Panc1 (cell line): ENCODE measurements at regions not wholly inside any gene's neighbourhood (a gene's known extent, or its start where the extent isn't known, plus 50 kb on each side); places are given as distances from the start of the nearest gene placed in this dataset.

Experiments
- ATAC-seq: fragments of 200-7000 bp; cut with Tn5 transposase; 2 replicates; pipeline ENCODE4 v1.9.1; 2020; ENCODE audit warnings: mild to moderate bottlenecking, moderate library complexity
- BruUV-seq: library from RNA; stranded (reverse); fragments of 400-500 nt; replicated peaks from 2 replicates; lab custom pipeline; 2021; lab: Mats Ljungman, UMichigan
- CTCF ChIA-PET: fragments of 300-600 bp; sonication (Branson Sonifier 250); formaldehyde crosslinking; loops from one replicate; lab custom pipeline; 2022; ENCODE audit warnings: antibody characterized with exemption; lab: Charles Lee
- POLR2A ChIA-PET: fragments of 300-600 bp; sonication (Branson Sonifier 250); formaldehyde crosslinking; loops from one replicate; lab custom pipeline; 2022; ENCODE audit warnings: antibody characterized with exemption; lab: Charles Lee
- DNase-seq: peaks from one replicate; pipeline ENCODE4 v3.0.0-alpha.2; 2010; ENCODE audit warnings: low read depth, low spot score
- H3K27ac ChIP-seq: 2 replicates; pipeline ENCODE4 v1.5.1; 2011; ENCODE audit warnings: mild to moderate bottlenecking, low read length, inconsistent platforms
- H3K27me3 ChIP-seq: fragments of 200-500 bp; sonication (Bioruptor generic); 2 replicates; pipeline ENCODE4 v1.6.0; 2014; ENCODE audit warnings: low read length, inconsistent platforms; ENCODE audit not compliant: control insufficient read depth, insufficient read depth
- H3K36me3 ChIP-seq: fragments of 200-500 bp; sonication (Bioruptor generic); 2 replicates; pipeline ENCODE4 v1.5.1; 2014; ENCODE audit warnings: inconsistent platforms, mild to moderate bottlenecking, low read length, moderate library complexity; ENCODE audit not compliant: control insufficient read depth, insufficient read depth
- H3K4me1 ChIP-seq: 2 replicates; pipeline ENCODE4 v1.5.1; 2011; ENCODE audit warnings: inconsistent platforms, mild to moderate bottlenecking, low read length, moderate library complexity; ENCODE audit not compliant: control insufficient read depth, insufficient read depth
- H3K4me3 ChIP-seq, 2 experiments: 2 replicates each; pipeline ENCODE4 v1.5.1; 2011 to 2012; ENCODE audit warnings: low read depth in 2 of 2, low read length in 2 of 2, mild to moderate bottlenecking in 2 of 2, inconsistent platforms in 1 of 2, moderate library complexity in 1 of 2
- H3K9me3 ChIP-seq: fragments of 200-500 bp; sonication (Bioruptor generic); 2 replicates; pipeline ENCODE4 v1.5.1; 2014; ENCODE audit warnings: low read depth, mild to moderate bottlenecking, inconsistent platforms, low read length, moderate library complexity; ENCODE audit not compliant: control insufficient read depth, insufficient read depth
- CTCF ChIP-seq: fragments of 450-650 bp; IDR thresholded peaks from 2 replicates; pipeline ENCODE4 v1.5.1; 2017; ENCODE audit warnings: mild to moderate bottlenecking
- POLR2AphosphoS5 ChIP-seq: IDR thresholded peaks from 2 replicates; pipeline ENCODE4 v1.6.1; 2012; ENCODE audit warnings: mild to moderate bottlenecking, low read depth, low read length, moderate library complexity
- REST ChIP-seq, 2 experiments: IDR thresholded peaks; 2 replicates each; pipeline ENCODE4 v1.6.1; 2011 to 2012; ENCODE audit warnings: low read depth in 2 of 2, control low read depth in 1 of 2, low read length in 1 of 2, mild to moderate bottlenecking in 1 of 2, moderate library complexity in 1 of 2; ENCODE audit not compliant: insufficient read depth in 1 of 2
- SIN3A ChIP-seq: IDR thresholded peaks from 2 replicates; pipeline ENCODE4 v1.6.1; 2012; ENCODE audit warnings: low read depth, mild to moderate bottlenecking, low read length, moderate library complexity, borderline replicate concordance; ENCODE audit not compliant: insufficient read depth
- TCF7L2 ChIP-seq: IDR thresholded peaks from 2 replicates; pipeline ENCODE4 v1.6.1; 2011; ENCODE audit warnings: mild to moderate bottlenecking, low read depth, low read length, inconsistent platforms
- in situ Hi-C: cut with HindIII; loops from 2 replicates; pipeline ENCODE4 v1.10.0; 2016; ENCODE audit warnings: low sequenced_read_pairs, low pct_unique_long_range_greater_than_20kb
- intact Hi-C: fragments of 100-400 bp; cut with micrococcal nuclease; formaldehyde crosslinking; loops from one replicate; pipeline ENCODE4 v1.10.0; 2022; ENCODE audit not compliant: unreplicated experiment

GRCh38 chr10:1869861-1870260 lies 132.5 kb upstream of the ADARB2 start:
- no peak overlapping the region for H3K4me3 ChIP-seq
- no peak overlapping the region for H3K27ac ChIP-seq
- in situ Hi-C loops, result no loop called here

GRCh38 chr10:1860351-1860750 lies 123.0 kb upstream of the ADARB2 start:
- CTCF ChIA-PET, result no interaction called here
- BruUV-seq, result no TSS peak
- DNase-seq (no peak), ATAC-seq (no peak)
- Histone ChIP-seq H3K4me3 (no peak overlapping the region), H3K36me3 (no peaks in the 10 kb centered on the region), H3K27me3 (no peaks in the 10 kb centered on the region), H3K27ac (no peak overlapping the region), H3K4me1 (no peaks in the 10 kb centered on the region), H3K9me3 (no peaks in the 10 kb centered on the region)
- in situ Hi-C loops (no loop called here), intact Hi-C loops (no loop called here)
- POLR2A ChIA-PET, result no interaction called here
- no peak for TF ChIP-seq CTCF
- TF ChIP-seq REST (IDR thresholded peaks at IDR 0.05; ENCODE audit: insufficient read depth in 1 of 2, low read depth in 2 of 2, low read length in 1 of 2), result no peak
- TF ChIP-seq TCF7L2, result no peak
- no peak for TF ChIP-seq POLR2AphosphoS5
- no peak for TF ChIP-seq SIN3A

More at GRCh38 chr10:1869861-1870260, 132.5 kb upstream of the ADARB2 start:
- intact Hi-C loops, result no loop called here
- DNase-seq (no peak), ATAC-seq (no peak)
- H3K27me3 ChIP-seq, result no peaks in the 10 kb centered on the region
- CTCF ChIA-PET, result no interaction called here
- H3K36me3 ChIP-seq, result no peaks in the 10 kb centered on the region
- no TSS peak for BruUV-seq
- POLR2A ChIA-PET, result no interaction called here
- H3K9me3 ChIP-seq, result no peaks in the 10 kb centered on the region
- no peaks in the 10 kb centered on the region for H3K4me1 ChIP-seq
- TF ChIP-seq SIN3A, result no peak

- H3K4me1 ChIP-seq, result no peaks in the 10 kb centered on the region
- CTCF ChIA-PET, result no interaction called here
- H3K9me3 ChIP-seq, result no peaks in the 10 kb centered on the region
- POLR2A ChIA-PET, result no interaction called here
- H3K27me3 ChIP-seq, result no peaks in the 10 kb centered on the region
- no peaks in the 10 kb centered on the region for H3K36me3 ChIP-seq
- no peak overlapping the region for H3K4me3 ChIP-seq
- BruUV-seq, result no TSS peak
- no peak for TF ChIP-seq CTCF
- TF ChIP-seq REST (IDR thresholded peaks at IDR 0.05; ENCODE audit: insufficient read depth in 1 of 2, low read depth in 2 of 2, low read length in 1 of 2), result no peak
- TF ChIP-seq SIN3A, result no peak
- no peak for TF ChIP-seq POLR2AphosphoS5
- in situ Hi-C loops (no loop called here), intact Hi-C loops (no loop called here)
- ATAC-seq (no peak), DNase-seq (no peak)
- H3K27ac ChIP-seq, result no peak overlapping the region
Observed at GRCh38 chr10:1858547-1858946, 121.2 kb upstream of the ADARB2 start.
